Effector memory CD8-positive, alpha-beta T cell (primary cell): ENCODE measurements at regions not wholly inside any gene's neighbourhood (a gene's known extent, or its start where the extent isn't known, plus 50 kb on each side); places are given as distances from the start of the nearest gene placed in this dataset.
A peak's percentile ranks its signal among the peaks of the same experiment; 100 is the strongest.

Experiments
- ATAC-seq: fragments of 150-1000 bp; cut with Tn5 transposase; replicated peaks from 2 replicates; pipeline ENCODE4 v1.10.0; 2021; ENCODE audit warnings: mild to moderate bottlenecking, moderate library complexity
- DNase-seq, 3 experiments: peaks; one replicate each; pipeline ENCODE4 v3.0.0; 2021
- H3K27ac Mint-ChIP-seq, 2 donors: one replicate each; pipeline ENCODE4 v1.8.0; 2022; ENCODE audit warnings: mild to moderate bottlenecking in 2 of 2, mixed read lengths in 2 of 2, moderate library complexity in 2 of 2
- H3K27me3 Mint-ChIP-seq, 2 donors: one replicate each; pipeline ENCODE4 v1.8.0; 2022; ENCODE audit warnings: mixed read lengths in 2 of 2
- H3K36me3 Mint-ChIP-seq: one replicate; pipeline ENCODE4 v1.8.0; 2022; ENCODE audit warnings: mild to moderate bottlenecking, moderate library complexity, mixed read lengths; ENCODE audit not compliant: insufficient read depth
- H3K4me1 Mint-ChIP-seq, 2 donors: one replicate each; pipeline ENCODE4 v1.8.0; 2022; ENCODE audit warnings: low read depth in 2 of 2, mixed read lengths in 2 of 2
- H3K4me3 Mint-ChIP-seq, 2 donors: one replicate each; pipeline ENCODE4 v1.8.0; 2022; ENCODE audit warnings: mild to moderate bottlenecking in 2 of 2, mixed read lengths in 2 of 2, moderate library complexity in 2 of 2
- H3K9me3 Mint-ChIP-seq, 2 donors: one replicate each; pipeline ENCODE4 v1.8.0; 2022; ENCODE audit warnings: mixed read lengths in 2 of 2

GRCh38 chr1:184298440-184299405 lies 88.1 kb upstream of the C1orf21 start:
- H3K4me1 Mint-ChIP-seq = peaks cover 5 to 6% of the 10 kb centered on the region in 2 donors
- no peak overlapping the region for H3K4me3 Mint-ChIP-seq
- no peak overlapping the region for H3K27ac Mint-ChIP-seq
- H3K9me3 Mint-ChIP-seq = peaks cover 0 to under 1% of the 10 kb centered on the region in 2 donors
- no peaks in the 10 kb centered on the region for H3K36me3 Mint-ChIP-seq
- DNase-seq (no peak), ATAC-seq (no peak)
- peaks cover 0 to 5% of the 10 kb centered on the region in 2 donors for H3K27me3 Mint-ChIP-seq

GRCh38 chr1:184299406-184299790 lies 87.4 kb upstream of the C1orf21 start:
- no peak for ATAC-seq

GRCh38 chr1:184299796-184300195 lies 87.0 kb upstream of the C1orf21 start:
- no peak overlapping the region for H3K4me3 Mint-ChIP-seq
- H3K4me1 Mint-ChIP-seq = peaks cover 5 to 6% of the 10 kb centered on the region in 2 donors
- ATAC-seq (no peak), DNase-seq (no peak)
- H3K36me3 Mint-ChIP-seq = no peaks in the 10 kb centered on the region
- peaks cover 0 to 5% of the 10 kb centered on the region in 2 donors for H3K27me3 Mint-ChIP-seq
- peaks cover 0 to 2% of the 10 kb centered on the region in 2 donors for H3K9me3 Mint-ChIP-seq
- H3K27ac Mint-ChIP-seq = no peak overlapping the region

More at GRCh38 chr1:184299406-184299790, 87.4 kb upstream of the C1orf21 start:
- Mint-ChIP-seq H3K9me3 (peaks cover 0 to 2% of the 10 kb centered on the region in 2 donors), H3K27me3 (peaks cover 0 to 5% of the 10 kb centered on the region in 2 donors), H3K27ac (no peak overlapping the region), H3K36me3 (no peaks in the 10 kb centered on the region), H3K4me3 (no peak overlapping the region), H3K4me1 (peaks cover 5 to 6% of the 10 kb centered on the region in 2 donors)
- no peak for DNase-seq

- ATAC-seq (no peak), DNase-seq (no peak)
- Mint-ChIP-seq H3K4me3 (no peak overlapping the region), H3K27ac (no peak overlapping the region), H3K4me1 (peaks cover 5 to 6% of the 10 kb centered on the region in 2 donors), H3K27me3 (peaks cover 0 to 5% of the 10 kb centered on the region in 2 donors), H3K36me3 (no peaks in the 10 kb centered on the region), H3K9me3 (peaks cover 0 to 2% of the 10 kb centered on the region in 2 donors)
These were observed 86.4 kb upstream of the C1orf21 start for GRCh38 chr1:184300446-184300845.

- H3K4me3 Mint-ChIP-seq = no peak overlapping the region
- no peak for ATAC-seq
- H3K27me3 Mint-ChIP-seq = peaks cover 5 to 8% of the 10 kb centered on the region in 2 donors
- H3K27ac Mint-ChIP-seq = no peak overlapping the region
- no peaks in the 10 kb centered on the region for H3K36me3 Mint-ChIP-seq
- no peak for DNase-seq
- peaks cover 0 to 2% of the 10 kb centered on the region in 2 donors for H3K9me3 Mint-ChIP-seq
- peaks cover 5 to 6% of the 10 kb centered on the region in 2 donors for H3K4me1 Mint-ChIP-seq
These were observed 85.6 kb upstream of the C1orf21 start for GRCh38 chr1:184301227-184301626.

GRCh38 chr1:184302346-184302745 lies 84.5 kb upstream of the C1orf21 start:
- ATAC-seq = no peak
- Mint-ChIP-seq H3K4me1 (peaks cover 5 to 6% of the 10 kb centered on the region in 2 donors), H3K27me3 (peaks cover 5 to 13% of the 10 kb centered on the region in 2 donors), H3K27ac (peak overlapping the region; percentile 14 to 47), H3K36me3 (no peaks in the 10 kb centered on the region), H3K4me3 (peak overlapping the region; percentile 48 to 55), H3K9me3 (peaks cover 0 to 2% of the 10 kb centered on the region in 2 donors)
- no peak for DNase-seq

GRCh38 chr1:184310157-184310819 lies 76.5 kb upstream of the C1orf21 start:
- Mint-ChIP-seq H3K36me3 (no peaks in the 10 kb centered on the region), H3K4me3 (no peak overlapping the region), H3K27me3 (peaks cover 4 to 40% of the 10 kb centered on the region in 2 donors), H3K4me1 (no peaks in the 10 kb centered on the region), H3K9me3 (no peaks in the 10 kb centered on the region), H3K27ac (no peak overlapping the region)
- ATAC-seq (no peak), DNase-seq (peak in 1 of 3 experiments; percentile 8)

GRCh38 chr1:184311580-184311979 lies 75.2 kb upstream of the C1orf21 start:
- H3K36me3 Mint-ChIP-seq = no peaks in the 10 kb centered on the region
- no peaks in the 10 kb centered on the region for H3K9me3 Mint-ChIP-seq
- DNase-seq = no peak
- no peaks in the 10 kb centered on the region for H3K4me1 Mint-ChIP-seq
- H3K27me3 Mint-ChIP-seq = peaks cover 7 to 43% of the 10 kb centered on the region in 2 donors
- H3K4me3 Mint-ChIP-seq = no peak overlapping the region
- ATAC-seq = no peak
- no peak overlapping the region for H3K27ac Mint-ChIP-seq

- peaks cover 7 to 33% of the 10 kb centered on the region in 2 donors for H3K27me3 Mint-ChIP-seq
- DNase-seq (no peak), ATAC-seq (no peak)
- H3K27ac Mint-ChIP-seq = no peak overlapping the region
- no peak overlapping the region for H3K4me3 Mint-ChIP-seq
- no peaks in the 10 kb centered on the region for H3K36me3 Mint-ChIP-seq
- H3K4me1 Mint-ChIP-seq = no peaks in the 10 kb centered on the region
- H3K9me3 Mint-ChIP-seq = no peaks in the 10 kb centered on the region
These were observed 71.6 kb upstream of the C1orf21 start for GRCh38 chr1:184315254-184315653.

- H3K27me3 Mint-ChIP-seq = peaks cover 7 to 16% of the 10 kb centered on the region in 2 donors
- H3K36me3 Mint-ChIP-seq = no peaks in the 10 kb centered on the region
- ATAC-seq (no peak), DNase-seq (no peak)
- no peak overlapping the region for H3K27ac Mint-ChIP-seq
- no peak overlapping the region for H3K4me3 Mint-ChIP-seq
- H3K4me1 Mint-ChIP-seq = no peaks in the 10 kb centered on the region
- no peaks in the 10 kb centered on the region for H3K9me3 Mint-ChIP-seq
These were observed 67.0 kb upstream of the C1orf21 start for GRCh38 chr1:184319879-184320278.

- DNase-seq (no peak), ATAC-seq (no peak)
- peaks cover 10 to 12% of the 10 kb centered on the region in 2 donors for H3K27me3 Mint-ChIP-seq
- H3K4me1 Mint-ChIP-seq = no peaks in the 10 kb centered on the region
- no peaks in the 10 kb centered on the region for H3K36me3 Mint-ChIP-seq
- no peaks in the 10 kb centered on the region for H3K9me3 Mint-ChIP-seq
- no peak overlapping the region for H3K27ac Mint-ChIP-seq
- H3K4me3 Mint-ChIP-seq = no peak overlapping the region
These were observed 64.6 kb upstream of the C1orf21 start for GRCh38 chr1:184322253-184322652.

- Mint-ChIP-seq H3K27ac (no peak overlapping the region), H3K4me3 (no peak overlapping the region), H3K36me3 (no peaks in the 10 kb centered on the region), H3K4me1 (no peaks in the 10 kb centered on the region), H3K27me3 (peaks cover 25 to 30% of the 10 kb centered on the region in 2 donors), H3K9me3 (no peaks in the 10 kb centered on the region)
- DNase-seq (no peak), ATAC-seq (no peak)
These were observed 61.9 kb upstream of the C1orf21 start for GRCh38 chr1:184324972-184325371.

- no peaks in the 10 kb centered on the region for H3K9me3 Mint-ChIP-seq
- H3K27ac Mint-ChIP-seq = no peak overlapping the region
- H3K36me3 Mint-ChIP-seq = no peaks in the 10 kb centered on the region
- H3K4me1 Mint-ChIP-seq = no peaks in the 10 kb centered on the region
- H3K4me3 Mint-ChIP-seq = no peak overlapping the region
- no peak for ATAC-seq
- peaks cover 29 to 31% of the 10 kb centered on the region in 2 donors for H3K27me3 Mint-ChIP-seq
- DNase-seq = no peak
These were observed 60.6 kb upstream of the C1orf21 start for GRCh38 chr1:184326278-184326677.
